ENCODE measurements at regions not wholly inside any gene's neighbourhood (a gene's known extent, or its start where the extent isn't known, plus 50 kb on each side); places are given as distances from the start of the nearest gene placed in this dataset.
A peak's percentile ranks its signal among the peaks of the same experiment; 100 is the strongest.

DNA sequence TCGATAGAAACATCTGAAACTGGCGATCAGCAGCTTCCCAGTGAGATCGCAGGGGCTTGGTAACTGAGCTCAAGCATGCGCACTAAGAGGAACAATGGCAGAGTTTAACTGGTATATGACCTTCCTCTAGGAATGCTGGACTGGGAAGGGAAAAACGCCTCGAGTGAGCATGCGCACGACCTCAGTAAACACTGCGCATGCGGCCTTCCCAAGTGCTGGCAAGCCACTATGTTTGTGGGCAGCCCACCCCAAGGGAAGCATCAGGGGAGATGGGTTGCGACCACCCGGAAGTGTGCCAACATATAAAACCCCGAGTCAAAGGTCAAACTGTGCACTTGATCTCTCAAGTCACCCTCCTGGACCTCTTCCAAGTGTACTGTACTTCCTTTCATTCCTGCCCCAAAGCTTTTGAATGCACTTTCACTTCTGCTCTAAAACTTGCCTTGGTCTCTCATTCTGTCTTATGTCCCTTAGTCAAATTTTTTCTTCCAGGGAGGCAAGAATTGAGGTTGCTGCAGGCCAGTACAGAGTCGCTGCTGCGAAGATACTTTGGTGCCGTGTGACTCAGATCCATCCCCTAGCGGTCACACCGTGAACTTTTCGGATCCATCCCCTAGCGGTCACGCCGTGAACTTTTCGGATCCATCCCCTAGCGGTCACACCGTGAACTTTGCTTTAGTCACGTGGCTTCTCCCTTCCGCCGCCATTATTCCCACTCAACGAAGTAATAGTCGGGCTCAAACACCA, 243.3 kb downstream of the FAM43A start:
- DNase-seq = peak; percentile 55

- DNase-seq = no peak
These were observed 243.9 kb downstream of the FAM43A start for GRCh38 chr3:194929578-194929960.

DNA sequence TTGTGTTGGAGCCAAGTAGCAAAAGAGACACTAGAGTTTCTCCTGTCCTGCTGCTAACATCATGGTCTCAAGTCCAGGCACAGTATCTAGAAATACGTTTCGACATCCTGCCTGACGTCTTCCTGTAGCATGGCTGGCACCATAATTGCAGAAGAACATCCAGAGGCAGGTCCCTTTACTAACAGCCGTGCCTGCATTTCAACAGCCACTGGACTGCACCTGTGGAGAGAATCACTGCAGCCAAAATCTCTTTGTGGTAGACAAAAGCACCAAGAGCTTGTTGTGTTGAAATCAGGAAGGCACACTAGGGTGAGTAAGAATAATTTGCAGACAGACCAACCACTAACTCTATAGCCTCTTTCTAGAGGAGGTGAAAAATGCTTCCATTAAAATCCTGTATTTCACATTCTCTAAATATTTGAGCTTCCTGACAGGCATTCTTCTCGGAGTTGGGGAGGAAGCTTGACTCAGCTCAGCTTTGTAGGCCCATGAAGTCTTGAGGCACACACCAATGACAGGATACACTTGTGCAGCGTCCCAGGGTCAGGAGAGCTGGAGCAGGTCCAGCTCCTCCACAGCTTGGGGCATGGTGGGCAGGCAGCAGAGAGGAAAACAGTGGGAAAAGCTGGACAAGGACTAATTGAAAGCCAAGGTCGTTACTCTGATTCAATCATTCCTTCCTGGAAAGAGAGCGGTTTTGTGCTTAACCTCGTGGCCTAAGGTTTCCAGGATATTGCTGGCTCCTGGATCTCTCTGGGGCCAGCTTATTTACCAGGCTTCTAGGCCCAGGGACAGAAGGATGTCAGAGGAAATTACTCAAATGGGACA, 244.9 kb downstream of the FAM43A start:
- DNase-seq = peak; percentile 50

DNA sequence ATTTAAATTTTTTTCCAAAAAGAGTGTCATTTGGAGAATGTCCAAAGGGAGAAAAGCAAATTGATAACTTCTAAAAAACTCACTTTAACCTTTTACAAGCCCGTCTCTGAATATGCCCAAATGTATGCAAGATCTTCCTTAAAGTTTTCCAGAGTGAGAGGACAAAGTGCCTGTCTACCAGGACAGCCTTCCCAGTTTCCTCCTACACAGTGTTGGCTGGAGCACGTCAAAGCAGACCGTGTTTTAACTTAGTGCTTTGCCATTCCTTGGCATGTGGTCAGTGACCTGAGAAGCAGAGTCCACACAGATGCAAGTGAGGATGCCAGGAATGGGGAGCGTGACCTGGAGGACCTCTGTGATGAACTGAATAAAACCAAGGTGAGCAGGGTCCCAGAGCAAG, 245.7 kb downstream of the FAM43A start:
- no peak for DNase-seq

- no peak for DNase-seq
These were observed 246.2 kb downstream of the FAM43A start for GRCh38 chr3:194931865-194932264.

GRCh38 chr3:194933465-194933864, 247.8 kb downstream of the FAM43A start:
- no peak for DNase-seq

- no peak for DNase-seq
These were observed 249.4 kb downstream of the FAM43A start for GRCh38 chr3:194935061-194935460.

- DNase-seq = no peak
These were observed 250.2 kb downstream of the FAM43A start for GRCh38 chr3:194935632-194936470.

- DNase-seq = no peak
These were observed 251.0 kb downstream of the FAM43A start for GRCh38 chr3:194936659-194937058.

GRCh38 chr3:194937144-194937543, 251.5 kb downstream of the FAM43A start:
- DNase-seq = no peak

- no peak for DNase-seq
These were observed 252.2 kb downstream of the FAM43A start for GRCh38 chr3:194937882-194938321.

- no peak for DNase-seq
These were observed 253.3 kb downstream of the FAM43A start for GRCh38 chr3:194938845-194939531.

- no peak for DNase-seq
These were observed 253.8 kb downstream of the FAM43A start for GRCh38 chr3:194939532-194939909.

DNA sequence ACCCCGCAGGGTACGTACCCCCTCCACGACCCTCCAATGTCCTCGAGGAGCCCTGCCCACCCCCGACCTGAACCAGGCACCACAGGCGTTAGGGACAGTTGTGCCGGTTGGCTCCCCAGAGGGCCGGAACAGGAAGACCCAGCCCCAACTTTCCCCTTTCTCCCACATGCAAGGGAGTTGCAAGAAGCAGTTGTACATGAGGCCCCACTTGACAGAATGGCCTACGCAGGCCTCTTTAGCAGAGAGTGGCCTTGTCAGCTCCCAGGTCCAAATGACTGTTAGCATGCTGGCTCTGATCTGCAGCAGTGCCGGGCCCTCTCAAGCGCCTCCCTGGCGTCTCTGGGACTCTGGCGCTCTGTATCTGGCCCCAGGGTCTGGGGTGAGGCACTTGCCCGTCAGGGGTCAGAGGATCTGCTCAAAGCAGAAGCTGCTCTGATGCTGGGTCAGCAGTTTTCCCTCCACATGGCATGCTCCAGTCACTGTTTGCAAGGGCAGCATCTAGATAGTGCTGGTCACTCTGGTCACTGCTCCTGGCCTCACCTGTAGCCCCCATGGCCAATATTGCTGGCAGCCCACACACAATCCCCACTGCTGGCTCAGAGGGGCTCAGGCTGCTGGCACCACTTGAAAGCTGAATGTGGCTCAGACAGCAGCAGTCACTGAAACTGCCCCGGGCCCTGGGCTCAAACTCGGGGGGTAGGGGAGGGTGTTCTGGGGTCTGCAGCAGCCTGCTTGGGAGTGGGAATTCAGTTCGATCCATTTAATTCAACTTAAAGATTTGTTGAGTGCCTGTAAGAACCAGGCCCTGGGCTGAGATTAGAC, 254.5 kb downstream of the FAM43A start:
- no peak for DNase-seq

GRCh38 chr3:194941360-194941955, 255.8 kb downstream of the FAM43A start:
- DNase-seq = no peak

DNA sequence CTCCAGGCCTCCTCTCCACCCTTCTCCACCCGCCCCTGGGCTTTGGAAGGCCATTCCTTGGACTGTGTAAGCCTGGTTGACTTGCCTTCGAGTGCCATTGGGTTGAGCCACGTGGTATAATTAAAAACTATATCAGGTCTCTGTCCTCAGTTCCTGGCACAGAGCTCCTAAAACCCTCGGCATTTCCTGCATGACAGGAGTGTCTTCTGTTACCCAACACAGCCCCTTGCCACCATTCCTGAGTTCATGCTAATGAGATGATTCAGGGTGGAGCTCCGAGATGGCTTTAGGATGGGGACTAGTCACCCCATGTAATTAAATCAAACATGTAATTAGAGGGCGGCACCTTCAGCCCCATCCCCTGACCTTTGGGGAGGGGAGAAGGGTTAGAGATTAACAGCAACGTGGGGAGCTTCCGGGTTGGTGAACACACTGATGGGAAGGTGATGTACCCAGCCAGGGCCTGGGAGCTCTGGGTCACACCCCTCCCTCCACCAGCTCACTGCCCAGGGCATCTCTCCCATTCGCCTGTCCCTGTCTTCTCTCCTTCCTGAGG, 256.4 kb downstream of the FAM43A start:
- no peak for DNase-seq

DNA sequence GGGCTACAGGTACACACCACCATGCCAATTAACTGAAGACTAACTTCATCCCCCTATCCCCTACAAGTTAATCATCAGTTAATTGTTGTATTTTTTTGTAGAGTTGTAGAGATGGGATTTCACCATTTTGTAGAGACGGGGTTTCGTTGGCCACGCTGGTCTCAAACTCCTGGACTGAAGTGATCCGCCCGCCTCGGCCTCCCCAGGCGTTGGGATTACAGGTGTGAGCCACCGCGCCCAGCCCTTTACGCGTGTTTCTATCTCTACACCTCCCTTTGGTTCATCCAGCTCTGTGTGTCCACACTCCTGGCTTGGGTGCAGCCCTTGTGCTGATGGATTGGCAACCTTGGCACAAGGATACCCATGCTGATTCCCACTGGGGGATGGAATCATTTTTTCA, 258.8 kb downstream of the FAM43A start:
- DNase-seq = no peak

DNA sequence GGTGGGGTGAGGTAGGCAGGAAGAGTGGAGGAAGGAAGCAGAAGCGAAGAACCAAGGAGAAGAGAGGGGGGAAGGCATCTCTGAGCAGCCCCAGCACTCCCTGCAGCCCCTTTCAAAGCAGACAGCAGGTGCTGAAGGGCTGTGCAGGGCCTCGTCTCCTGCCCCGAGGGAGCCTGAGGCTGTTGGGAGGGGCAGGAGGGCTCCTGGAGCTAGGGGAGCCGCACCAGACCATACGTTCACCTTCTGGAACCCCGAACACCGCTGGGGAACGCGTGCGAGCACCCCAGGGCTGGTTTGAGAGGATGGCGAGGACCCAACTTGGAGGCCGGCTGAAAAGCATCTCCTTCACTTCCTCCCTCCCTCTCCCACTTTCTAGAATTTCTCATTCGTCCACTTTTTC, 259.8 kb downstream of the FAM43A start:
- no peak for DNase-seq

GRCh38 chr3:194946091-194946490, 260.4 kb downstream of the FAM43A start:
- no peak for DNase-seq

- no peak for DNase-seq
These were observed 263.9 kb downstream of the FAM43A start for GRCh38 chr3:194949592-194949991.
